Fibroblast of villous mesenchyme (primary cell): ENCODE measurements at regions not wholly inside any gene's neighbourhood (a gene's known extent, or its start where the extent isn't known, plus 50 kb on each side); places are given as distances from the start of the nearest gene placed in this dataset.

Experiments
- DNase-seq: peaks from one replicate; pipeline ENCODE4 v3.0.0-alpha.2; 2010; ENCODE audit warnings: low read depth
- H3K4me3 ChIP-seq: 2 replicates; pipeline ENCODE4 v1.5.1; 2011; ENCODE audit warnings: low read depth, mild to moderate bottlenecking, low read length
- CTCF ChIP-seq: IDR thresholded peaks from 2 replicates; pipeline ENCODE4 v1.5.1; 2012; ENCODE audit warnings: low read depth, mild to moderate bottlenecking, low read length; ENCODE audit not compliant: insufficient read depth

DNA sequence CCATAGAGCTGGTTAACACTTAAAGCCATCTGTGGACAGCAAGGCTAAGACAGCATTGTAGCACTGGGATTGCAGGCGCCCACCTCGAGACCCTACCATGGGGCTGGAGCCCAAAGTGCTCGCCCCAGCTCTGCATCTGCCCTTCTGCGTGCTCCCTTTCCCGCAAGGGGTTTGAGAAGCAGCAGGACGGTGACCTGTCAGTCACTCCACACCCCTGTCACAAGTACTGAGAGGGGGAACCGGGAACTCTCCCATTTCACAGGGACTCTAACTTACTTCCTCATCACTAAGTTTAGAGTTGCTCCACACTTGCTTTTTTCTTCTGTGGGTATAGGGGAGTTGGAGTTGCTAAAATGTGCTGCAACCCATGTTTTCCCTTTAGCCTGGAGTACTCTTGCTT, 273.2 kb downstream of the SMARCA2 start:
- TF ChIP-seq CTCF = no peak
- H3K4me3 ChIP-seq = no peak overlapping the region
- DNase-seq = no peak

DNA sequence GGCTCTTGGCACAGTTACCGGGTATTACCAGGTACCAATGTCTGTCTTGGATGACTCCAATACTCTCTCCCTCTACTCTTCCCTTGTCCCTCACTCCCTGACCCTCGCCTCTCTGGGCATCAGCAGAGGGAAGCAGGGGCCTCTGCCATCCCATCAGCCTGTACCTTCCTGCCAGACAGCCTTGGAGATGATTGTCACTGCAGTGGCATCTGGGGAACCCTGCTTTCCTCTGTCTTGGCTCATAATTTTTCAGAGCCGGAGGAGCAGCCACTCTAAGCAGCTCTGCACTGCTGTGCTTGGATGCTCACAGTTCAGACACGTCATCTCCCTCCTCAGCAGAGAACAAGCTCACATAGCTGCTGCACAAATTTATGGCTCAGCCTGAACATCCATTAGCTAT, 274.1 kb downstream of the SMARCA2 start:
- TF ChIP-seq CTCF = no peak
- H3K4me3 ChIP-seq = no peak overlapping the region
- no peak for DNase-seq

GRCh38 chr9:2290382-2290781, 275.2 kb downstream of the SMARCA2 start:
- no peak for DNase-seq
- TF ChIP-seq CTCF = no peak
- H3K4me3 ChIP-seq = no peak overlapping the region

DNA sequence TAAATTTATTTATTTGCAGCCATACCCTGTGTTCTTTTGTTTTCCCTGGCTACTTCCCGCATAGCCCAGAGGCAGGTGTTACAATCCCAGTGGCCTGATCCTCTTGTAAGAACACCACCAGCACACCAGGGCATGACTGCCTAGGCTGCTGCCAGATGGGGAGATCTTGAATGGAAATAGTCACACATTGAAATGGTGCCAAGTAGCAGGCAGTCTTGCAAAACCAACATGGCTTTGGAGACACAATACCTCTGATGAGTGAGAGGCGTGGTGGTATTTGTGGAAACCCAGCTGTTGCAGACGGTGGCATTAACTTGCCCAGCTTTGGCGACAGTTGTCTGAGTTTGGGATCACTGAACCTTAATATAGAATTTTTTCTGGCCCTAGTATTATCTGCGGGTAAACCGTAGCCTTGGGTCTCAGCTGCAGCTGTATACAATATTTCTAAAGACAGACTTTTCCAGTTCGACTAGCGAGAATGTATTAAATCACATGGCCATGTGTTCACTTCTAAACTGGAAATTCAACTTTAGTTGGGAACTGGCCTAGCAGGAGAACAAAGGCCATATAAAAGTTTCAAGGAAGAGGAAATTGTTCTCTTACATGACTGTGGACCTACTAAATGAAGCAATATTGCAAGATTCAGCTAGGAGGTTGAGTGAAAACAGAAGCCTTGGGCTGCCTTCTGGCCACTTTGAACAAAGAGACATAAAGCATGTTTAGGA, 277.0 kb downstream of the SMARCA2 start:
- no peak for TF ChIP-seq CTCF
- DNase-seq = peak; percentile 16
- H3K4me3 ChIP-seq = no peak overlapping the region

GRCh38 chr9:2292733-2293132, 277.6 kb downstream of the SMARCA2 start:
- no peak for TF ChIP-seq CTCF
- no peak overlapping the region for H3K4me3 ChIP-seq
- DNase-seq = no peak

DNA sequence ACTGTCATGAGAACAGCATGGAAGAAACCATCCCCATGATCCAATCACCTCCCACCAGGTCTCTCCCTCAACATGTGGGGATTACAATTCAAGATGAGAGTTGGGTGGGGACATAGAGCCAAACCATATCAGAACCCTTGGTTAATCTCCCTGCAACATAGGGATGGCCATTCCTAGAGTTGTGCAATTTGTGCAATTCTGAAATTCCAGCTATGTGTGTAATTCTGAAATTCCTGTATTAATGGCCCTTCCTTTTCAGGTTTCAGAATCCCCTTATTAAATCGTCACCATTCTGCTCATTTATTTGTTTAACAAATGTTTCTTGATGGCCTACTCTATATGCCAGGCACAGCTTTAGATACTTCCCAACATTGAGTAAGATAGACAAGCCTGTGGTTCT, 282.6 kb downstream of the SMARCA2 start:
- DNase-seq = no peak
- H3K4me3 ChIP-seq = no peak overlapping the region
- TF ChIP-seq CTCF = no peak

GRCh38 chr9:2298217-2298616, 283.1 kb downstream of the SMARCA2 start:
- TF ChIP-seq CTCF = no peak
- no peak for DNase-seq
- H3K4me3 ChIP-seq = no peak overlapping the region
